ENCODE measurements at regions not wholly inside any gene's neighbourhood (a gene's known extent, or its start where the extent isn't known, plus 50 kb on each side); places are given as distances from the start of the nearest gene placed in this dataset.

DNA sequence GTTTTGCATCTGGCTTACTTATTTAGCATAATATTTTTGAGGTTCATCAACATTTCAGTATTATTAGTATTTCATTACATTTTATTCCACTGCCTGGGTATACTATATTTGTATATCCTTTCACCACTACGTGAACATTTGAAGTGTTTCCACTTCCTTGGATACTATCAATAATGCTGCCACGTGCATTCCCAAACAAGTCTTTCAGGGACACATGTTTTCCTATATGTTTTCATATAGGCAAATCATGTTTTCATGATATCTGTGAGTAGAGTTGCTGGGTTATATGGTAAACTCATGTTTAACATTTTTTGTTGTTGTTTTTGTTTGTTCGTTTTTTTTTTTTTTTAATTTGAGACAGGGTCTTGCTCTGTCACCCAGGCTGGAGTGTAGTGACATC is 380.1 kb downstream of the OMA1 start:
- Histone ChIP-seq H3K36me3 (no peaks in the 10 kb centered on the region), H3K27me3 (no peaks in the 10 kb centered on the region), H3K4me1 (peaks cover 0 to 8% (median 0%) of the 10 kb centered on the region in 3 donors), H3K9me3 (no peaks in the 10 kb centered on the region), H3K27ac (no peak overlapping the region), H3K4me3 (no peak overlapping the region)
- no peak for ATAC-seq
- TF ChIP-seq, protein P1, sequence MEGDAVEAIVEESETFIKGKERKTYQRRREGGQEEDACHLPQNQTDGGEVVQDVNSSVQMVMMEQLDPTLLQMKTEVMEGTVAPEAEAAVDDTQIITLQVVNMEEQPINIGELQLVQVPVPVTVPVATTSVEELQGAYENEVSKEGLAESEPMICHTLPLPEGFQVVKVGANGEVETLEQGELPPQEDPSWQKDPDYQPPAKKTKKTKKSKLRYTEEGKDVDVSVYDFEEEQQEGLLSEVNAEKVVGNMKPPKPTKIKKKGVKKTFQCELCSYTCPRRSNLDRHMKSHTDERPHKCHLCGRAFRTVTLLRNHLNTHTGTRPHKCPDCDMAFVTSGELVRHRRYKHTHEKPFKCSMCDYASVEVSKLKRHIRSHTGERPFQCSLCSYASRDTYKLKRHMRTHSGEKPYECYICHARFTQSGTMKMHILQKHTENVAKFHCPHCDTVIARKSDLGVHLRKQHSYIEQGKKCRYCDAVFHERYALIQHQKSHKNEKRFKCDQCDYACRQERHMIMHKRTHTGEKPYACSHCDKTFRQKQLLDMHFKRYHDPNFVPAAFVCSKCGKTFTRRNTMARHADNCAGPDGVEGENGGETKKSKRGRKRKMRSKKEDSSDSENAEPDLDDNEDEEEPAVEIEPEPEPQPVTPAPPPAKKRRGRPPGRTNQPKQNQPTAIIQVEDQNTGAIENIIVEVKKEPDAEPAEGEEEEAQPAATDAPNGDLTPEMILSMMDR (IDR thresholded peaks at IDR 0.05): no peak
- TF ChIP-seq POLR2AphosphoS5 (IDR thresholded peaks at IDR 0.05): no peak
- TF ChIP-seq POLR2A (IDR thresholded peaks at IDR 0.05): no peak
- no peak for TF ChIP-seq EP300 (IDR thresholded peaks at IDR 0.05)
- 73 to 81% methylated on average over 2 to 3 of the region's 3 CpGs for WGBS, 2 donors (ENCODE audit: low coverage in 1 of 2)

DNA sequence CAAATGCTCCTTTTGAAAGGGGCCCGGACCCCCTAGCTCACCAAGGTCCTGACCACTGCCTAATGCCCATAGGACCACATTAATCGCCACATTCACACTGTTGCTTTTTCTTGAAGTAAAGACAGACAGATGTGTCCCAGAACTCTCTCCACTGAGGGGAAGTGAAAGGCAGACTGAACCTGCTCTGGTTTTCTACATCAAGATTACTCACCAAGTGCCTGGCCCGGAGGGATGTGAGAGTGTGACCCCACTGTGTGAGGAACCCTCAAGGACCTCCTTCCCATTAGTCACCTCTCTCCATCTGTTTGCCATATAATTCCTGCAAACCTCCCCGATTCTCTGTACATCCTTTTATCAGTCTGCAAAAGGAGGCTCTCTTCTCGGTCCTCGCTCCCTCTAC is 381.5 kb downstream of the OMA1 start:
- H3K36me3 ChIP-seq: no peaks in the 10 kb centered on the region
- 86 to 97% methylated on average over 2 to 6 of the region's 6 CpGs for WGBS, 2 donors (ENCODE audit: low coverage in 1 of 2)
- TF ChIP-seq, protein P1 (IDR thresholded peaks at IDR 0.05): no peak
- TF ChIP-seq EP300 (IDR thresholded peaks at IDR 0.05) (no peak), POLR2AphosphoS5 (IDR thresholded peaks at IDR 0.05) (no peak), POLR2A (IDR thresholded peaks at IDR 0.05) (no peak)
- H3K4me1 ChIP-seq: peaks cover 0 to 8% (median 0%) of the 10 kb centered on the region in 3 donors
- ATAC-seq: no peak
- no peak overlapping the region for H3K27ac ChIP-seq
- no peak overlapping the region for H3K4me3 ChIP-seq
- H3K9me3 ChIP-seq: no peaks in the 10 kb centered on the region
- H3K27me3 ChIP-seq: no peaks in the 10 kb centered on the region

DNA sequence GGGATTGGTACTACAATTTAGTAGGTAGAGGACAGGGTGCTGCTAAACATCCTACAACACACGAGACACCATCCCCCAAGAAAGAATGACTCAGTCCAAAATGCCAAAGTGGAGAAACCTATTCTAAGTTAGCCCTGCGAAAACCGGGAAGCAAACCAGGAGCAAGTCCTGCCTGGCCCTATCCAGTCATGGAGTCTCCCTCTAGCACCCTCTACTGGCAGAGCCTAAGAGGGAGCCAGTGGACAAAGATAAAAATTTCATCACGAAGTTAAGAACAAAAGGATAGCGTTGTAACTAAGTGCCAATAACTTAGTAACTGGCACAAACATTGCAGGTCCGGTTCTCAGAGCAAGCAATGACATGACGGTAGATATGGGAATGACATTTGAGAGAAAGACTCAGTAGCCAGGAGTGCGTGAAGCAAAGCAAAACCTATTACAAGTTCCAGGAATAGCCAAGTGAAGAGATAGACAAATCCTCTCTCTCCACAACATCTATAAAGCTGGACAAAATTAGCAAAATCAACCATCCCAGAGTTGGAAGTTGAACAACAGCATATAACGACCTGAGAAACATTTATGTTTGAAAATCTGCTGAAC is 383.5 kb downstream of the OMA1 start:
- H3K9me3 ChIP-seq: no peaks in the 10 kb centered on the region
- 10 to 14% methylated on average over 8 to 9 of the region's 9 CpGs for WGBS, 2 donors (ENCODE audit: low coverage in 1 of 2)
- H3K36me3 ChIP-seq: no peaks in the 10 kb centered on the region
- peak; percentile 77 for ATAC-seq
- peaks cover 0 to 8% (median 0%) of the 10 kb centered on the region in 3 donors for H3K4me1 ChIP-seq
- TF ChIP-seq, protein P1 (IDR thresholded peaks at IDR 0.05): peak; percentile 58 to 84 (median 62)
- TF ChIP-seq POLR2AphosphoS5 (IDR thresholded peaks at IDR 0.05): no peak
- no peak overlapping the region for H3K27ac ChIP-seq
- H3K27me3 ChIP-seq: no peaks in the 10 kb centered on the region
- no peak overlapping the region for H3K4me3 ChIP-seq

DNA sequence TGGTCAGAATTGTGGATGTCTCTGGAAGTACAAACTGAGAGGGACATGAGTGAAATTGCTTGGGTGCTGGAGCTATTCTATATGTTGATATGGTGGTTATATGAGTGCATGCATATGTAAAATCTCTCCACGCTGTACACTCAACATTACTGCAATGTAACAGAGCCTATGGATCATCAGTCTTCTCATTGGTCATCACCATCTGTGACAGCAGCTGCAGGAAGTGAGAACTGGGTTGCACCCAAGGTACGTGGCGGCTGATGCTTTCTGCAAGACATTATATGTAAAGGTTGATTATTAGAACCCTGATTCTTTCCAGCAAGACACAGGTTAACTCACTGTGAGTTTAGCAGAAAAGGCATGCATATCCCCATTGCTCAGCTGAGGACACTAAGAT is 387.1 kb downstream of the OMA1 start:
- WGBS, 2 donors (ENCODE audit: low coverage in 1 of 2): 89 to 93% methylated on average over 3 of the region's 3 CpGs
- Histone ChIP-seq H3K4me1 (peaks cover 0 to 8% (median 0%) of the 10 kb centered on the region in 3 donors), H3K27ac (no peak overlapping the region), H3K27me3 (no peaks in the 10 kb centered on the region), H3K36me3 (no peaks in the 10 kb centered on the region), H3K4me3 (no peak overlapping the region), H3K9me3 (no peaks in the 10 kb centered on the region)
- no peak for TF ChIP-seq EP300 (IDR thresholded peaks at IDR 0.05)
- no peak for TF ChIP-seq POLR2A (IDR thresholded peaks at IDR 0.05)
- no peak for TF ChIP-seq POLR2AphosphoS5 (IDR thresholded peaks at IDR 0.05)
- TF ChIP-seq, protein P1 (IDR thresholded peaks at IDR 0.05): no peak
- ATAC-seq: no peak
